H1 (cell line): ENCODE measurements at regions not wholly inside any gene's neighbourhood (a gene's known extent, or its start where the extent isn't known, plus 50 kb on each side); places are given as distances from the start of the nearest gene placed in this dataset.

Experiments used
- CTCF ChIA-PET: fragments of 300-600 bp; sonication (Branson Sonifier 250); formaldehyde crosslinking; loops from one replicate; lab custom pipeline; 2021; ENCODE audit not compliant: partially characterized antibody; lab: Charles Lee
- POLR2A ChIA-PET: fragments of 300-600 bp; sonication (Branson Sonifier 250); formaldehyde crosslinking; loops from one replicate; lab custom pipeline; 2021; ENCODE audit warnings: inconsistent platforms; ENCODE audit not compliant: partially characterized antibody; lab: Charles Lee
- DNase-seq, 2 experiments: peaks; one replicate each; pipeline versions ENCODE4 v3.0.0 to v3.0.0-alpha.2; 2010 to 2022; ENCODE audit warnings: low spot score in 2 of 2, low read depth in 1 of 2, mixed read lengths in 1 of 2
- FAIRE-seq: peaks from 2 replicates; lab custom pipeline; 2011; peaks lifted over from hg19 to GRCh38; lab: Jason Lieb, UNC
- H2AFZ ChIP-seq: 2 replicates; pipeline ENCODE4 v1.8.1; 2012; ENCODE audit warnings: low read length, inconsistent platforms
- H2AK5ac ChIP-seq: 2 replicates; pipeline ENCODE4 v1.6.1; 2013; ENCODE audit warnings: low read depth, low read length
- H2BK120ac ChIP-seq: replicated peaks from 2 replicates; pipeline ENCODE3; 2013; ENCODE audit warnings: low read depth, low read length, inconsistent platforms
- H2BK12ac ChIP-seq: 2 replicates; pipeline ENCODE4 v1.6.1; 2013; ENCODE audit warnings: low read depth, low read length
- H2BK15ac ChIP-seq: 2 replicates; pipeline ENCODE4 v1.6.1; 2013; ENCODE audit warnings: low read length
- H2BK20ac ChIP-seq: 2 replicates; pipeline ENCODE4 v1.6.1; 2013; ENCODE audit warnings: low read length
- H2BK5ac ChIP-seq: 2 replicates; pipeline ENCODE4 v1.6.1; 2013; ENCODE audit warnings: low read depth, low read length
- H3K14ac ChIP-seq: 2 replicates; pipeline ENCODE4 v1.6.1; 2013; ENCODE audit warnings: inconsistent platforms; ENCODE audit not compliant: insufficient read length
- H3K18ac ChIP-seq: 2 replicates; pipeline ENCODE4 v1.6.1; 2013; ENCODE audit warnings: low read length; ENCODE audit errors: extremely low read depth
- H3K23ac ChIP-seq: 2 replicates; pipeline ENCODE4 v1.6.1; 2013; ENCODE audit warnings: inconsistent platforms; ENCODE audit not compliant: insufficient read length
- H3K23me2 ChIP-seq: 2 replicates; pipeline ENCODE4 v1.6.1; 2013; ENCODE audit warnings: low read depth, low read length
- H3K27ac ChIP-seq: 2 replicates; pipeline ENCODE4 v1.6.1; 2011; ENCODE audit warnings: low read depth, low read length, inconsistent platforms
- H3K27me3 ChIP-seq, 4 experiments: replicated peaks in 1 of 4; 1 replicate in 1 of 4; 2 replicates in 3 of 4; pipeline versions ENCODE4 v1.6.1 to v1.8.1; 2011 to 2013; ENCODE audit warnings: low read length in 3 of 4, mild to moderate bottlenecking in 3 of 4, inconsistent platforms in 2 of 4, mixed read lengths in 2 of 4, moderate library complexity in 1 of 4; ENCODE audit not compliant: control insufficient read depth in 3 of 4, insufficient read depth in 3 of 4; ENCODE audit errors: extremely low read depth in 1 of 4
- H3K36me3 ChIP-seq, 4 experiments: 2 replicates each; pipeline versions ENCODE4 v1.6.1 to v1.8.1; 2011 to 2013; ENCODE audit warnings: mild to moderate bottlenecking in 4 of 4, low read length in 3 of 4, moderate library complexity in 2 of 4, control low read depth in 1 of 4, inconsistent platforms in 1 of 4; ENCODE audit not compliant: insufficient read depth in 4 of 4, control insufficient read depth in 2 of 4
- H3K4ac ChIP-seq: replicated peaks from 2 replicates; pipeline ENCODE3; 2013; ENCODE audit warnings: low read length, low read depth, mixed read lengths, inconsistent platforms; ENCODE audit not compliant: insufficient read length
- H3K4me1 ChIP-seq, 4 experiments: replicated peaks in 1 of 4; 1 replicate in 1 of 4; 2 replicates in 3 of 4; pipeline versions ENCODE4 v1.6.1 to v1.8.1; 2011 to 2013; ENCODE audit warnings: low read length in 3 of 4, inconsistent platforms in 2 of 4, mixed read lengths in 1 of 4; ENCODE audit not compliant: insufficient read depth in 4 of 4, control insufficient read depth in 3 of 4
- H3K4me2 ChIP-seq, 2 experiments: 2 replicates each; pipeline versions ENCODE4 v1.6.1 to v1.8.1; 2011 to 2013; ENCODE audit warnings: low read depth in 2 of 2, low read length in 2 of 2, control low read depth in 1 of 2, inconsistent platforms in 1 of 2, mild to moderate bottlenecking in 1 of 2; ENCODE audit not compliant: insufficient read depth in 1 of 2
- H3K4me3 ChIP-seq, 4 experiments: fragments of 200-600, 300-600 bp in 1 of 4; sonication (generic), shearing (Covaris generic), sonication (Bioruptor Twin) in 1 of 4; 2 replicates each; pipeline versions ENCODE4 v1.5.1 to v1.8.1; 2011 to 2016; ENCODE audit warnings: low read length in 4 of 4, low read depth in 3 of 4, control low read depth in 2 of 4, inconsistent platforms in 2 of 4, mild to moderate bottlenecking in 2 of 4, mixed read lengths in 1 of 4, moderate library complexity in 1 of 4; ENCODE audit not compliant: insufficient read depth in 2 of 4; ENCODE audit errors: extremely low read depth in 1 of 4
- H3K56ac ChIP-seq: replicated peaks from 2 replicates; pipeline ENCODE3; 2013; ENCODE audit warnings: low read depth, mild to moderate bottlenecking, mixed read lengths, low read length, inconsistent platforms; ENCODE audit not compliant: insufficient read length
- H3K79me1 ChIP-seq: 2 replicates; pipeline ENCODE4 v1.6.1; 2013; ENCODE audit warnings: low read depth, low read length, control low read depth
- H3K79me2 ChIP-seq, 2 experiments: 2 replicates each; pipeline versions ENCODE4 v1.6.1 to v1.8.1; 2012 to 2013; ENCODE audit warnings: low read length in 2 of 2, mild to moderate bottlenecking in 2 of 2, inconsistent platforms in 1 of 2; ENCODE audit not compliant: insufficient read depth in 2 of 2, control insufficient read depth in 1 of 2
- H3K9ac ChIP-seq, 4 experiments: replicated peaks in 1 of 4; 1 replicate in 1 of 4; 2 replicates in 3 of 4; pipeline versions ENCODE4 v1.6.1 to v1.8.1; 2011 to 2013; ENCODE audit warnings: low read depth in 3 of 4, low read length in 3 of 4, control low read depth in 2 of 4, mild to moderate bottlenecking in 2 of 4, moderate library complexity in 2 of 4, inconsistent platforms in 1 of 4; ENCODE audit errors: extremely low read depth in 1 of 4
- H3K9me3 ChIP-seq, 2 experiments: 2 replicates each; pipeline versions ENCODE4 v1.6.1 to v1.8.1; 2012 to 2013; ENCODE audit warnings: mild to moderate bottlenecking in 2 of 2, moderate library complexity in 2 of 2, control low read depth in 1 of 2, inconsistent platforms in 1 of 2, low read depth in 1 of 2, low read length in 1 of 2, mixed read lengths in 1 of 2; ENCODE audit not compliant: insufficient read depth in 2 of 2
- H4K20me1 ChIP-seq, 2 experiments: replicated peaks in 1 of 2; 2 replicates each; pipeline versions ENCODE3 to v1.8.1; 2011 to 2013; ENCODE audit warnings: inconsistent platforms in 2 of 2, low read length in 2 of 2, mild to moderate bottlenecking in 1 of 2; ENCODE audit not compliant: insufficient read depth in 2 of 2, control insufficient read depth in 1 of 2
- H4K5ac ChIP-seq: 2 replicates; pipeline ENCODE4 v1.6.1; 2013; ENCODE audit warnings: low read length, low read depth, mixed read lengths, inconsistent platforms; ENCODE audit not compliant: insufficient read length
- H4K8ac ChIP-seq: 2 replicates; pipeline ENCODE4 v1.8.0; 2013; ENCODE audit warnings: mild to moderate bottlenecking, moderate library complexity, low read length, inconsistent platforms; ENCODE audit not compliant: insufficient read depth; ENCODE audit errors: extremely low read depth
- H4K91ac ChIP-seq: replicated peaks from 2 replicates; pipeline ENCODE3; 2013; ENCODE audit warnings: low read length, mixed read lengths, inconsistent platforms; ENCODE audit not compliant: insufficient read length
- GABPA ChIP-seq: IDR thresholded peaks from 2 replicates; pipeline ENCODE4 v1.6.1; 2011; ENCODE audit warnings: mild to moderate bottlenecking, low read length, moderate library complexity, borderline replicate concordance; ENCODE audit not compliant: insufficient read depth
- SP4 ChIP-seq: IDR thresholded peaks from 2 replicates; pipeline ENCODE4 v1.6.1; 2012; ENCODE audit warnings: low read length, inconsistent platforms
- WGBS, 2 experiments: shearing (Covaris generic) in 1 of 2; methylation state at CpG; one replicate each; pipeline versions ENCODE4 v1.1.6 to v1.1.7; 2013 to 2015; ENCODE audit warnings: low lambda C conversion rate in 2 of 2, mixed read lengths in 2 of 2, inconsistent platforms in 1 of 2, low coverage in 1 of 2, missing lambda C conversion rate in 1 of 2; ENCODE audit not compliant: insufficient replicate concordance in 2 of 2, insufficient coverage in 1 of 2, insufficient read length in 1 of 2; ENCODE audit errors: extremely low coverage in 1 of 2, missing lambda C conversion rate in 1 of 2; 5-methylcytosine and 5-hydroxymethylcytosine counted together

DNA sequence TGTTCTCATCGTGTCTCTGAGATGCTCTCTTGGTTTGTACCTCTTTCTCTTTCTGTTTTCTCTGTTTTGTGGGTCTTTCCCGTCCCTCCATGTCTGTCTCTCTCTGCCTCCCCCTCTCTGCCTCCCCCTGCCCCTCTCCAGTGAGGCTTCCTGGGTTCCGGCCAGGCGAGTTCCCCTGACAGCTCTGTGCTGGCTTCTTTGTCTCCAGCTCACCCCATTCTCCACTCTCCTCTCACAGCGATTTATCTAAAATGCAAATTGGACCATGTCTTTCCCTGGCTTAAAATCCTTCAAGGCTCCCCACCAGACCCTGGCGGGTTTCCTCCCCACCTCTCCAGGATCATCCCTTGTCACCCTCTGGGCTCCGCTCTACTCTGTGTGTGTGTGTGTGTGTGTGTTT, 202.4 kb upstream of the POU3F1 start:
- Histone ChIP-seq H3K4me2 (no peak overlapping the region), H3K56ac (no peak overlapping the region), H3K23ac (no peak overlapping the region), H3K4me1 (peaks cover 2 to 14% (median 9%) of the 10 kb centered on the region in 4 experiments), H3K9me3 (no peaks in the 10 kb centered on the region), H3K9ac (no peak overlapping the region), H2BK15ac (peak overlapping the region; percentile 36; the same call in 1 of the 2 replicates), H2AK5ac (no peak overlapping the region), H4K8ac (no peak overlapping the region), H2AFZ (no peak overlapping the region), H3K79me2 (no peaks in the 10 kb centered on the region), H3K4me3 (no peak overlapping the region), H2BK5ac (no peak overlapping the region), H3K14ac (no peak overlapping the region)
- 83% methylated on average over 4 of the region's 7 CpGs; no CpG with 5 or more reads in 1 of the 2 experiments for WGBS, 2 experiments
- DNase-seq, result no peak
- CTCF ChIA-PET, result no interaction called here
- POLR2A ChIA-PET, result interaction anchor here (1.8 kb wide), 1 partner anchor 13 kb away, joined by 5 read pairs; no protein-coding TSS in a partner anchor
- TF ChIP-seq GABPA (no peak), SP4 (no peak)
- TF ChIP-seq, all 59 proteins: peak for 0
- no peaks in the 10 kb centered on the region for H3K23me2 ChIP-seq
- no peaks in the 10 kb centered on the region for H3K79me1 ChIP-seq
- H3K27me3 ChIP-seq, result no peaks in the 10 kb centered on the region; a peak in 1 of 7 replicates
- H2BK120ac ChIP-seq, result no peak overlapping the region
- H4K91ac ChIP-seq, result peak overlapping the region; percentile 20
- H4K20me1 ChIP-seq, result no peaks in the 10 kb centered on the region
- no peak for FAIRE-seq
- H3K18ac ChIP-seq, result no peak overlapping the region
- H2BK12ac ChIP-seq, result peak overlapping the region; percentile 27; the same call in 1 of the 2 replicates
- H3K4ac ChIP-seq, result no peak overlapping the region
- no peaks in the 10 kb centered on the region for H3K36me3 ChIP-seq
- no peak overlapping the region for H4K5ac ChIP-seq
- no peak overlapping the region for H2BK20ac ChIP-seq
- H3K27ac ChIP-seq, result no peak overlapping the region
